Keratinocyte (primary cell): ENCODE measurements at regions not wholly inside any gene's neighbourhood (a gene's known extent, or its start where the extent isn't known, plus 50 kb on each side); places are given as distances from the start of the nearest gene placed in this dataset.

Experiments
- DNase-seq: peaks from one replicate; pipeline ENCODE4 v3.0.0-alpha.2; 2011; ENCODE audit warnings: low read depth, missing footprints, low spot score
- FAIRE-seq: peaks from 2 replicates; lab custom pipeline; 2011; peaks lifted over from hg19 to GRCh38; lab: Jason Lieb, UNC
- H2AFZ ChIP-seq: 2 replicates; pipeline ENCODE4 v1.6.0; 2012; ENCODE audit warnings: low read length, control low read depth, inconsistent platforms; ENCODE audit not compliant: control insufficient read depth
- H3K27ac ChIP-seq: 2 replicates; pipeline ENCODE4 v1.5.1; 2011; ENCODE audit warnings: low read length; ENCODE audit not compliant: control insufficient read depth, insufficient read depth
- H3K27me3 ChIP-seq: 3 replicates; pipeline ENCODE4 v1.6.0; 2011; ENCODE audit warnings: low read length; ENCODE audit not compliant: control insufficient read depth, insufficient read depth; ENCODE audit errors: extremely low read depth
- H3K36me3 ChIP-seq, 2 experiments: 2 replicates in 1 of 2; 3 replicates in 1 of 2; pipeline ENCODE4 v1.5.1; 2011; ENCODE audit warnings: low read length in 2 of 2, mild to moderate bottlenecking in 1 of 2; ENCODE audit not compliant: control insufficient read depth in 2 of 2, insufficient read depth in 2 of 2; ENCODE audit errors: extremely low read depth in 1 of 2
- H3K4me1 ChIP-seq: 3 replicates; pipeline ENCODE4 v1.5.1; 2011; ENCODE audit warnings: low read length; ENCODE audit not compliant: control insufficient read depth, insufficient read depth; ENCODE audit errors: extremely low read depth
- H3K4me2 ChIP-seq: 3 replicates; pipeline ENCODE4 v1.6.0; 2011; ENCODE audit warnings: low read depth, low read length; ENCODE audit not compliant: control insufficient read depth, insufficient read depth; ENCODE audit errors: extremely low read depth
- H3K4me3 ChIP-seq, 3 experiments: fragments of 200-600 bp in 1 of 3; sonication (generic) in 1 of 3; 2 replicates in 2 of 3; 3 replicates in 1 of 3; pipeline ENCODE4 v1.5.1; 2011 to 2016; ENCODE audit warnings: low read length in 3 of 3, mild to moderate bottlenecking in 3 of 3, control low read depth in 2 of 3, inconsistent platforms in 1 of 3, low read depth in 1 of 3, mixed read lengths in 1 of 3, mixed run types in 1 of 3, moderate library complexity in 1 of 3; ENCODE audit not compliant: control insufficient read depth in 2 of 3, insufficient read depth in 2 of 3; ENCODE audit errors: extremely low read depth in 1 of 3
- H3K79me2 ChIP-seq: 2 replicates; pipeline ENCODE4 v1.6.0; 2012; ENCODE audit warnings: low read length; ENCODE audit not compliant: control insufficient read depth, insufficient read depth
- H3K9ac ChIP-seq: 3 replicates; pipeline ENCODE4 v1.6.0; 2011; ENCODE audit warnings: low read length; ENCODE audit not compliant: control insufficient read depth, insufficient read depth; ENCODE audit errors: extremely low read depth
- H3K9me1 ChIP-seq: 3 replicates; pipeline ENCODE4 v1.6.0; 2011; ENCODE audit warnings: low read length; ENCODE audit not compliant: control insufficient read depth, insufficient read depth; ENCODE audit errors: extremely low read depth
- H3K9me3 ChIP-seq: 2 replicates; pipeline ENCODE4 v1.5.1; 2012; ENCODE audit warnings: low read depth, low read length; ENCODE audit not compliant: control insufficient read depth
- H4K20me1 ChIP-seq: 3 replicates; pipeline ENCODE4 v1.6.0; 2011; ENCODE audit warnings: low read length; ENCODE audit not compliant: control insufficient read depth, insufficient read depth; ENCODE audit errors: extremely low read depth
- CTCF ChIP-seq, 3 experiments: IDR thresholded peaks in 1 of 3; conservative IDR thresholded peaks in 1 of 3; optimal IDR thresholded peaks in 1 of 3; 2 replicates in 2 of 3; 3 replicates in 1 of 3; pipeline versions ENCODE3 to v1.5.1; 2011; ENCODE audit warnings: low read length in 3 of 3, mild to moderate bottlenecking in 3 of 3, moderate library complexity in 2 of 3, control low read depth in 1 of 3, inconsistent platforms in 1 of 3; ENCODE audit not compliant: insufficient read depth in 2 of 3; ENCODE audit errors: extremely low read depth in 1 of 3
- EZH2 ChIP-seq: IDR thresholded peaks from one replicate; pipeline ENCODE4 v1.6.1; 2012; ENCODE audit warnings: inconsistent platforms, mild to moderate bottlenecking, low read length, moderate library complexity
- dilution Hi-C: fragments of 300-500 bp; cut with MboI; formaldehyde crosslinking; loops from one replicate; pipeline ENCODE4 v1.7.0; 2020; ENCODE audit warnings: low sequenced_read_pairs; ENCODE audit not compliant: extremely low pct_ligation_motif_present

GRCh38 chr18:48468151-48468550 is 59.0 kb upstream of the ZBTB7C start:
- H3K27me3 ChIP-seq = peaks cover 9% of the 10 kb centered on the region
- no peaks in the 10 kb centered on the region for H3K79me2 ChIP-seq
- no peak overlapping the region for H3K27ac ChIP-seq
- no peak overlapping the region for H3K4me2 ChIP-seq
- no peak overlapping the region for H3K4me3 ChIP-seq
- FAIRE-seq (no peak), DNase-seq (no peak)
- no peaks in the 10 kb centered on the region for H3K9me1 ChIP-seq
- H4K20me1 ChIP-seq = no peaks in the 10 kb centered on the region
- TF ChIP-seq EZH2 = no peak
- TF ChIP-seq CTCF (optimal IDR thresholded peaks at IDR 0.05 in 1 of 3, IDR thresholded peaks at IDR 0.05 in 1 of 3, conservative IDR thresholded peaks at IDR 0.05 in 1 of 3; ENCODE audit: extremely low read depth in 1 of 3, insufficient read depth in 2 of 3, low read length in 3 of 3) = no peak
- H3K9ac ChIP-seq = no peak overlapping the region
- H3K9me3 ChIP-seq = no peaks in the 10 kb centered on the region
- H2AFZ ChIP-seq = no peak overlapping the region
- peaks cover 1% of the 10 kb centered on the region for H3K4me1 ChIP-seq
- dilution Hi-C loops = no loop called here
- no peaks in the 10 kb centered on the region for H3K36me3 ChIP-seq

- Histone ChIP-seq H3K9ac (no peak overlapping the region), H4K20me1 (no peaks in the 10 kb centered on the region), H3K27ac (no peak overlapping the region), H3K4me1 (peaks cover 3% of the 10 kb centered on the region), H3K36me3 (no peaks in the 10 kb centered on the region), H3K9me3 (no peaks in the 10 kb centered on the region), H3K4me3 (no peak overlapping the region), H2AFZ (no peak overlapping the region), H3K4me2 (no peak overlapping the region), H3K9me1 (no peaks in the 10 kb centered on the region), H3K27me3 (peaks cover 9% of the 10 kb centered on the region), H3K79me2 (no peaks in the 10 kb centered on the region)
- dilution Hi-C loops = no loop called here
- TF ChIP-seq EZH2 (no peak), CTCF (optimal IDR thresholded peaks at IDR 0.05 in 1 of 3, IDR thresholded peaks at IDR 0.05 in 1 of 3, conservative IDR thresholded peaks at IDR 0.05 in 1 of 3; ENCODE audit: extremely low read depth in 1 of 3, insufficient read depth in 2 of 3, low read length in 3 of 3) (no peak)
- no peak for DNase-seq
- FAIRE-seq = no peak
Measured at GRCh38 chr18:48467231-48467630, 58.0 kb upstream of the ZBTB7C start.
